Activated T-cell treated with anti-CD3 and anti-CD28 coated beads, Interleukin-2, amount 50 U/mL, for 72 hours (primary cell): ENCODE measurements at regions not wholly inside any gene's neighbourhood (a gene's known extent, or its start where the extent isn't known, plus 50 kb on each side); places are given as distances from the start of the nearest gene placed in this dataset.

ENCODE experiments used
- ATAC-seq, 2 donors: fragments of 150-1000 bp; cut with Tn5 transposase; replicated peaks in 1 of 2; 2 replicates each; pipeline ENCODE4 v1.10.0; 2021; ENCODE audit warnings: moderate library complexity in 2 of 2, mild to moderate bottlenecking in 1 of 2
- DNase-seq, 2 donors: peaks; one replicate each; pipeline ENCODE4 v3.0.0; 2021 to 2022; ENCODE audit warnings: mixed read lengths in 1 of 2
- H3K27ac Mint-ChIP-seq: one replicate; pipeline ENCODE4 v1.8.0; 2022; ENCODE audit warnings: mild to moderate bottlenecking, moderate library complexity, mixed read lengths
- H3K27me3 Mint-ChIP-seq: one replicate; pipeline ENCODE4 v1.8.0; 2022; ENCODE audit warnings: low read depth, mixed read lengths
- H3K36me3 Mint-ChIP-seq, 2 donors: one replicate each; pipeline ENCODE4 v1.8.0; 2022; ENCODE audit warnings: mixed read lengths in 2 of 2, mild to moderate bottlenecking in 1 of 2; ENCODE audit not compliant: insufficient read depth in 2 of 2
- H3K4me1 Mint-ChIP-seq: one replicate; pipeline ENCODE4 v1.8.0; 2022; ENCODE audit warnings: low read depth, mixed read lengths
- H3K4me3 Mint-ChIP-seq, 2 donors: one replicate each; pipeline ENCODE4 v1.8.0; 2022; ENCODE audit warnings: mild to moderate bottlenecking in 2 of 2, mixed read lengths in 2 of 2, moderate library complexity in 2 of 2
- H3K9me3 Mint-ChIP-seq, 2 donors: one replicate each; pipeline ENCODE4 v1.8.0; 2022; ENCODE audit warnings: mixed read lengths in 2 of 2

GRCh38 chr14:34241185-34241711 is 220.8 kb downstream of the SPTSSA start:
- Mint-ChIP-seq H3K27me3 (peaks cover 15% of the 10 kb centered on the region), H3K27ac (no peak overlapping the region), H3K36me3 (no peaks in the 10 kb centered on the region), H3K4me1 (no peaks in the 10 kb centered on the region), H3K4me3 (no peak overlapping the region), H3K9me3 (no peaks in the 10 kb centered on the region)
- ATAC-seq (no peak), DNase-seq (no peak)

- no peak for DNase-seq
- no peak for ATAC-seq
- Mint-ChIP-seq H3K4me3 (no peak overlapping the region), H3K36me3 (no peaks in the 10 kb centered on the region), H3K27me3 (peaks cover 12% of the 10 kb centered on the region), H3K9me3 (no peaks in the 10 kb centered on the region), H3K27ac (no peak overlapping the region), H3K4me1 (no peaks in the 10 kb centered on the region)
Observed at GRCh38 chr14:34238610-34239009, 223.4 kb downstream of the SPTSSA start.

- no peak for DNase-seq
- no peak overlapping the region for H3K4me3 Mint-ChIP-seq
- no peaks in the 10 kb centered on the region for H3K9me3 Mint-ChIP-seq
- no peak for ATAC-seq
- H3K4me1 Mint-ChIP-seq: no peaks in the 10 kb centered on the region
- H3K27me3 Mint-ChIP-seq: peaks cover 12% of the 10 kb centered on the region
- no peak overlapping the region for H3K27ac Mint-ChIP-seq
- no peaks in the 10 kb centered on the region for H3K36me3 Mint-ChIP-seq
Observed at GRCh38 chr14:34237677-34238076, 224.4 kb downstream of the SPTSSA start.

GRCh38 chr14:34237081-34237480 is 225.0 kb downstream of the SPTSSA start:
- H3K27me3 Mint-ChIP-seq: peaks cover 12% of the 10 kb centered on the region
- ATAC-seq: no peak
- H3K4me1 Mint-ChIP-seq: no peaks in the 10 kb centered on the region
- H3K36me3 Mint-ChIP-seq: no peaks in the 10 kb centered on the region
- no peak overlapping the region for H3K4me3 Mint-ChIP-seq
- no peak overlapping the region for H3K27ac Mint-ChIP-seq
- DNase-seq: no peak
- H3K9me3 Mint-ChIP-seq: no peaks in the 10 kb centered on the region

- H3K36me3 Mint-ChIP-seq: no peaks in the 10 kb centered on the region
- peaks cover 11% of the 10 kb centered on the region for H3K27me3 Mint-ChIP-seq
- no peak overlapping the region for H3K27ac Mint-ChIP-seq
- no peak for ATAC-seq
- no peak for DNase-seq
- H3K4me1 Mint-ChIP-seq: no peaks in the 10 kb centered on the region
- H3K4me3 Mint-ChIP-seq: no peak overlapping the region
- no peaks in the 10 kb centered on the region for H3K9me3 Mint-ChIP-seq
Observed at GRCh38 chr14:34235643-34236300, 226.3 kb downstream of the SPTSSA start.

GRCh38 chr14:34234258-34234657 is 227.8 kb downstream of the SPTSSA start:
- Mint-ChIP-seq H3K4me3 (no peak overlapping the region), H3K9me3 (no peaks in the 10 kb centered on the region), H3K27me3 (peaks cover 16% of the 10 kb centered on the region), H3K36me3 (no peaks in the 10 kb centered on the region), H3K4me1 (no peaks in the 10 kb centered on the region), H3K27ac (no peak overlapping the region)
- no peak for DNase-seq
- ATAC-seq: no peak

- H3K36me3 Mint-ChIP-seq: no peaks in the 10 kb centered on the region
- peaks cover 16% of the 10 kb centered on the region for H3K27me3 Mint-ChIP-seq
- no peak for ATAC-seq
- no peak overlapping the region for H3K4me3 Mint-ChIP-seq
- H3K4me1 Mint-ChIP-seq: no peaks in the 10 kb centered on the region
- DNase-seq: no peak
- no peaks in the 10 kb centered on the region for H3K9me3 Mint-ChIP-seq
- no peak overlapping the region for H3K27ac Mint-ChIP-seq
Observed at GRCh38 chr14:34233619-34234018, 228.4 kb downstream of the SPTSSA start.

- Mint-ChIP-seq H3K27ac (no peak overlapping the region), H3K36me3 (no peaks in the 10 kb centered on the region), H3K27me3 (peaks cover 21% of the 10 kb centered on the region), H3K9me3 (no peaks in the 10 kb centered on the region), H3K4me3 (no peak overlapping the region), H3K4me1 (peaks cover 7% of the 10 kb centered on the region)
- DNase-seq (no peak), ATAC-seq (no peak)
Observed at GRCh38 chr14:34232790-34233189, 229.2 kb downstream of the SPTSSA start.

- Mint-ChIP-seq H3K36me3 (no peaks in the 10 kb centered on the region), H3K4me1 (peaks cover 8% of the 10 kb centered on the region), H3K4me3 (no peak overlapping the region), H3K27ac (no peak overlapping the region), H3K9me3 (no peaks in the 10 kb centered on the region), H3K27me3 (peaks cover 30% of the 10 kb centered on the region)
- DNase-seq (no peak), ATAC-seq (no peak)
Observed at GRCh38 chr14:34231626-34232025, 230.4 kb downstream of the SPTSSA start.

- no peak for DNase-seq
- Mint-ChIP-seq H3K27ac (no peak overlapping the region), H3K4me1 (peaks cover 8% of the 10 kb centered on the region), H3K9me3 (no peaks in the 10 kb centered on the region), H3K4me3 (no peak overlapping the region), H3K27me3 (peaks cover 30% of the 10 kb centered on the region), H3K36me3 (no peaks in the 10 kb centered on the region)
- ATAC-seq: peak; percentile 31 to 74
Observed at GRCh38 chr14:34229140-34229539, 232.9 kb downstream of the SPTSSA start.

- Mint-ChIP-seq H3K36me3 (no peaks in the 10 kb centered on the region), H3K9me3 (no peaks in the 10 kb centered on the region), H3K4me3 (no peak overlapping the region), H3K4me1 (peaks cover 8% of the 10 kb centered on the region), H3K27ac (no peak overlapping the region), H3K27me3 (peaks cover 33% of the 10 kb centered on the region)
- no peak for ATAC-seq
- DNase-seq: no peak
Observed at GRCh38 chr14:34228650-34228976, 233.4 kb downstream of the SPTSSA start.

GRCh38 chr14:34227834-34228649 is 234.0 kb downstream of the SPTSSA start:
- ATAC-seq (peak; percentile 85 to 90), DNase-seq (peak; percentile 56 to 73)
- peaks cover 8% of the 10 kb centered on the region for H3K4me1 Mint-ChIP-seq
- no peaks in the 10 kb centered on the region for H3K9me3 Mint-ChIP-seq
- no peak overlapping the region for H3K27ac Mint-ChIP-seq
- H3K36me3 Mint-ChIP-seq: no peaks in the 10 kb centered on the region
- peak overlapping the region; percentile 41 to 53 for H3K4me3 Mint-ChIP-seq
- H3K27me3 Mint-ChIP-seq: peaks cover 36% of the 10 kb centered on the region

- no peak overlapping the region for H3K4me3 Mint-ChIP-seq
- no peak for ATAC-seq
Observed at GRCh38 chr14:34224221-34224620, 237.8 kb downstream of the SPTSSA start.

More at GRCh38 chr14:34224221-34224620, 237.8 kb downstream of the SPTSSA start:
- H3K27me3 Mint-ChIP-seq: peaks cover 26% of the 10 kb centered on the region
- no peak overlapping the region for H3K27ac Mint-ChIP-seq
- DNase-seq: no peak
- H3K9me3 Mint-ChIP-seq: no peaks in the 10 kb centered on the region
- H3K4me1 Mint-ChIP-seq: peaks cover 8% of the 10 kb centered on the region
- H3K36me3 Mint-ChIP-seq: no peaks in the 10 kb centered on the region
